Right forelimb (tissue), 1 donor: ENCODE measurements at regions not wholly inside any gene's neighbourhood (a gene's known extent, or its start where the extent isn't known, plus 50 kb on each side); places are given as distances from the start of the nearest gene placed in this dataset.
A peak's percentile ranks its signal among the peaks of the same experiment; 100 is the strongest.
"Not testable (repeated sequence)": the region's sequence is repeated elsewhere in the genome, so short reads cannot be mapped to it uniquely, and the experiment has no call there.

Experiments
- DNase-seq: peaks from one replicate; pipeline ENCODE4 v3.0.0-alpha.2; 2018

- DNase-seq, result no peak
Observed at GRCh38 chr5:158235159-158235547, 376.2 kb upstream of the CLINT1 start.

GRCh38 chr5:158234323-158235158 is 375.6 kb upstream of the CLINT1 start:
- no peak for DNase-seq

- DNase-seq, result no peak
Observed at GRCh38 chr5:158233735-158234322, 374.9 kb upstream of the CLINT1 start.

GRCh38 chr5:158227314-158227713 is 368.4 kb upstream of the CLINT1 start:
- not testable (repeated sequence) for DNase-seq

- no peak for DNase-seq
Observed at GRCh38 chr5:158226496-158226895, 367.6 kb upstream of the CLINT1 start.

- no peak for DNase-seq
Observed at GRCh38 chr5:158224253-158224652, 365.3 kb upstream of the CLINT1 start.

- no peak for DNase-seq
Observed at GRCh38 chr5:158223054-158223600, 364.2 kb upstream of the CLINT1 start.

- DNase-seq, result no peak
Observed at GRCh38 chr5:158212917-158213316, 354.0 kb upstream of the CLINT1 start.

- no peak for DNase-seq
Observed at GRCh38 chr5:158212237-158212636, 353.3 kb upstream of the CLINT1 start.

GRCh38 chr5:158209219-158209908 is 350.4 kb upstream of the CLINT1 start:
- no peak for DNase-seq

GRCh38 chr5:158207733-158208132 is 348.8 kb upstream of the CLINT1 start:
- DNase-seq, result no peak

GRCh38 chr5:158205992-158206391 is 347.0 kb upstream of the CLINT1 start:
- no peak for DNase-seq

GRCh38 chr5:158203261-158203660 is 344.3 kb upstream of the CLINT1 start:
- DNase-seq, result no peak

GRCh38 chr5:158202801-158203200 is 343.9 kb upstream of the CLINT1 start:
- DNase-seq, result no peak

- DNase-seq, result no peak
Observed at GRCh38 chr5:158200619-158201018, 341.7 kb upstream of the CLINT1 start.

GRCh38 chr5:158198636-158199035 is 339.7 kb upstream of the CLINT1 start:
- no peak for DNase-seq

- DNase-seq, result no peak
Observed at GRCh38 chr5:158195416-158196210, 336.7 kb upstream of the CLINT1 start.

- DNase-seq, result peak; percentile 74
Observed at GRCh38 chr5:158194561-158194976, 335.6 kb upstream of the CLINT1 start.

- not testable (repeated sequence) for DNase-seq
Observed at GRCh38 chr5:158193395-158193794, 334.4 kb upstream of the CLINT1 start.

- DNase-seq, result no peak
Observed at GRCh38 chr5:158180407-158180806, 321.5 kb upstream of the CLINT1 start.

- no peak for DNase-seq
Observed at GRCh38 chr5:158179271-158179670, 320.3 kb upstream of the CLINT1 start.

GRCh38 chr5:158178535-158178934 is 319.6 kb upstream of the CLINT1 start:
- no peak for DNase-seq

- no peak for DNase-seq
Observed at GRCh38 chr5:158177146-158177545, 318.2 kb upstream of the CLINT1 start.
